ELR (cell line): ENCODE measurements at regions not wholly inside any gene's neighbourhood (a gene's known extent, or its start where the extent isn't known, plus 50 kb on each side); places are given as distances from the start of the nearest gene placed in this dataset.

Experiments used
- DNase-seq: peaks from one replicate; pipeline ENCODE4 v3.0.0-alpha.2; 2015; ENCODE audit warnings: low read depth

GRCh38 chr14:104514156-104514848 is 65.3 kb upstream of the C14orf180 start:
- DNase-seq, result no peak

DNA sequence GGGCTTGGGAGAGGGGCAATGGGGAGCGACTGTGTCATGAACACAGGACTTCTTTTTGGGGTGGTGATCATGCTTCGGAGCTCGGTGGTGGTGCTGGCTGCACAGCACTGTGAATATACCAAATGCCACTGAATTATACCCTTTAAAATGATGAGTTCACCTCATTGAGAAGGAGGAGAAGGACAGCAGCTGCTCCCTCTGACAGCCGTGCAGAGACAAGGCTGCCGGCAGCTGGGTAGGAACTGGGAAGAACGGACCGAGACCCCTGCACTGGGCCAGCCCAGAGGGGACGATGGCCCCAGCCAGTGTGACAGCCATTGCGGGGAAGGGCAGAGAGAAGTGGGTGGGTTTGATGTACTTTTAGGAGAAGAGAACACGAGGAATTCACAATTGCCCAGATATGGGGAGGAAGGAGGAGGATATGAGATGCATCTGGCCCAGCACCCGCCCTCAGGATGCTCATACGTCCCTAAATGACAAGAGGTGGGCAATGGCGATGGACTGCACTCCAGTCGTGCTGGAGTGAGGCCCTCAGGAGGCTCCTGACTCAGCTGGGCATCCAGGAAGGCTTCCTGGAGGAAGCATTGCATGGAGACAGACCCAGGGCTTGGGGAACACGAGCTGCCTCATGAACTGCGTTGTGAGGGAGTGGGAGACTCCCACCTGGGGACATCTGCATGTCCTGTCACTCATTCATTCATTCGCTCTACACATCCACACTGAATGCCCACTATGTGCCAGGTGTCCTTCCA is 64.3 kb upstream of the C14orf180 start:
- no peak for DNase-seq

- DNase-seq, result no peak
Observed at GRCh38 chr14:104515811-104516780, 63.5 kb upstream of the C14orf180 start.

GRCh38 chr14:104516906-104517305 is 62.7 kb upstream of the C14orf180 start:
- no peak for DNase-seq

- no peak for DNase-seq
Observed at GRCh38 chr14:104517426-104517825, 62.1 kb upstream of the C14orf180 start.

DNA sequence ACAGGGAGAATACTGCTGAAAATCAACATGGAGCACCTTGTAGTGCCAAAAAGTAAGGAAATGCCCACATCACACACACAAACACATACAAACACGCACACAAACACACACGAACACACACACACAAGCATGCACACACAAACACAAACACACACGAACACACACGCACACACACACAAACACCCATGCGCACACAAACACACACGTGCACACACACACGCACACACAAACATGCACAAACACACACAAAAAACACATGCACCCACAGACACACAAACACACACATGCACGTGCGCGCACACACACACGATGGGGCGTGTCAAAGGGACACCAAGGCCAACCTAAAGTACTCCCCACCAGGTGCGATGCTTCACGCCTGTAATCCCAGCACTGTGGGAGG is 61.7 kb upstream of the C14orf180 start:
- no peak for DNase-seq

- DNase-seq, result no peak
Observed at GRCh38 chr14:104518659-104519350, 60.8 kb upstream of the C14orf180 start.

- DNase-seq, result no peak
Observed at GRCh38 chr14:104519721-104520120, 59.8 kb upstream of the C14orf180 start.

GRCh38 chr14:104520620-104521410 is 58.7 kb upstream of the C14orf180 start:
- no peak for DNase-seq

DNA sequence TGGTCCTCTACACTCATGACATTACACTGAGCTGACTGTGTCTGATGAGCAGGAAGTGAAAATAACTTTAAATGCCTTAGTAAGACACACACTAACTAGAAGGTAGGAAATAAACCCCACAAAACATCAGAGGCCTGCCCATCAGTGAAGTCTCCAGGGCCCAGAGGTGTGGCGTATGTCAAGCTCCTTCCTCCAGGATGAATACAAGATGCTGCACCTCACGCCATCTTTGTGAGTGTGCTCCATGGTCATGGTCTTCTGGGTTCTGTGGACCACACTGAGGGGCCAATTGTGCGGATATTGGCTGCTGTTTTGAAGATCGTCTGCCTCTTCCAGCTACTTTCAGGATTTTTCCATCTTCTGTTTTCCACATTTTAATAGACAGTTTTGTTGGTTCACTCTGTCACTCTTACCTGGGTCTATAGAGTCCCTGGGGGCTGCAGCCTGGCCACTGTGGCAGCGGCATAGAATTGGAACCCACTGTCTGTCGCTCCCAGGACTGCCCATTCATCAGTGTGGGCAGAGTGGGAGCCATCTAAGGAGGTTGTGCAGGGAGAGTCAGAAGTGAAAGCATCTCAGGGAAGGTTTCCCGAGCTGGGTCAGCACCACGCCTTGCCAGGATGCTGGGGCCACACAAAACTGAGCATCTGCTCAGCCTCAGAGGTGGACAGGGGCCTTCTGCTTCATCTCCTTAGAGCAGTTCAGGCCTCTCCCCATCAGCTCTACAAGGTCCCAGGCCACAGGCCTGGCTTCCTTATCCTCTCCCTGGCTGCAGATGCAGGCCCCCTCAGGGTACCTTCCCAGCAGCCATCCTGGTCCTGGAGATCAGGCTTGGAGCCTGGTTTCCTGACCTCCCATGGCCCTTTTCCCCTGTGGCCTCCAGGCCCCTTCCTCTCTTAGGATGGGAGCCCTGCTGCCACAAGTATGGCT is 57.5 kb upstream of the C14orf180 start:
- DNase-seq, result no peak

- no peak for DNase-seq
Observed at GRCh38 chr14:104522926-104523545, 56.5 kb upstream of the C14orf180 start.

DNA sequence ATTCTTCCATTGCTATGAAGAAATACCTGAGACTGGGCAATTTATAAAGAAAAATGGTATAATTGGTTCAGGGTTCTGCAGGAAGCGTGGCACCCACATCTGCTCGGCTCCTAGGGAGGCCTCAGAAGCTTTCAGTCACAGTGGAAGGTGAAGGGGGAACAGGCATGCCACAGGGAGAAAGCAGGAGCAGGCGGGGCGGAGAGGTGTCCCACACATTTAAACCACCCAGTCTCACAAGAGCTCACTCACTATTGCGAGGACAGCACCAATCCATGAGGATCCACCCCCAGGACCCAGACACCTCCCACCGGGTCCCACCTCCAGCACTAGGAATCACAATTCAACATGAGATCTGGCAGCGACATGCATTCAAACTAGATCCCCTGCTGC is 56.0 kb upstream of the C14orf180 start:
- DNase-seq, result no peak

DNA sequence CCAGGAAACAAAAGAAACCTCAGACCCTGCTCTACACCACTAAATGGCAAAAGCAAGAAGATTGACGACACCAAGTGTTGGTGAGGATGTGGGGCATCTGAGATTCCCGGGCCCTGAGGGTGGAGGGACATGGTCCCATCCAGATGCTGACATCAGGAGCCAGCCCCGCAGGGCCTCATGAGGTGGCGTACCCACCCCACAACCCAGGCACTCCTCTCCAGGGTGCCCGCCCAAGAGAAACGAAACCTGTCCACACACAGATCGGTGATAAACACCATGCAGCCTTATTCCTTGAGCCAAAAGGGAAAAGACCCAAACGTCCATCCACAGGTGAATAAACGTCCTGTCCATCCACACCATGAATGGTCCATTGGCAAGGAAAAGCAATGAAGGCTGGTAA is 54.8 kb upstream of the C14orf180 start:
- DNase-seq, result no peak

- DNase-seq, result no peak
Observed at GRCh38 chr14:104526723-104527645, 52.6 kb upstream of the C14orf180 start.

GRCh38 chr14:104527857-104528459 is 51.6 kb upstream of the C14orf180 start:
- no peak for DNase-seq

- no peak for DNase-seq
Observed at GRCh38 chr14:104528496-104528895, 51.1 kb upstream of the C14orf180 start.
